H1 (cell line): ENCODE measurements at regions not wholly inside any gene's neighbourhood (a gene's known extent, or its start where the extent isn't known, plus 50 kb on each side); places are given as distances from the start of the nearest gene placed in this dataset.

ENCODE experiments used
- CTCF ChIA-PET: fragments of 300-600 bp; sonication (Branson Sonifier 250); formaldehyde crosslinking; loops from one replicate; lab custom pipeline; 2021; ENCODE audit not compliant: partially characterized antibody; lab: Charles Lee
- POLR2A ChIA-PET: fragments of 300-600 bp; sonication (Branson Sonifier 250); formaldehyde crosslinking; loops from one replicate; lab custom pipeline; 2021; ENCODE audit warnings: inconsistent platforms; ENCODE audit not compliant: partially characterized antibody; lab: Charles Lee
- DNase-seq, 2 experiments: peaks; one replicate each; pipeline versions ENCODE4 v3.0.0 to v3.0.0-alpha.2; 2010 to 2022; ENCODE audit warnings: low spot score in 2 of 2, low read depth in 1 of 2, mixed read lengths in 1 of 2
- FAIRE-seq: peaks from 2 replicates; lab custom pipeline; 2011; peaks lifted over from hg19 to GRCh38; lab: Jason Lieb, UNC
- H2AFZ ChIP-seq: 2 replicates; pipeline ENCODE4 v1.8.1; 2012; ENCODE audit warnings: low read length, inconsistent platforms
- H2AK5ac ChIP-seq: 2 replicates; pipeline ENCODE4 v1.6.1; 2013; ENCODE audit warnings: low read depth, low read length
- H2BK120ac ChIP-seq: replicated peaks from 2 replicates; pipeline ENCODE3; 2013; ENCODE audit warnings: low read depth, low read length, inconsistent platforms
- H2BK12ac ChIP-seq: 2 replicates; pipeline ENCODE4 v1.6.1; 2013; ENCODE audit warnings: low read depth, low read length
- H2BK15ac ChIP-seq: 2 replicates; pipeline ENCODE4 v1.6.1; 2013; ENCODE audit warnings: low read length
- H2BK20ac ChIP-seq: 2 replicates; pipeline ENCODE4 v1.6.1; 2013; ENCODE audit warnings: low read length
- H2BK5ac ChIP-seq: 2 replicates; pipeline ENCODE4 v1.6.1; 2013; ENCODE audit warnings: low read depth, low read length
- H3K14ac ChIP-seq: 2 replicates; pipeline ENCODE4 v1.6.1; 2013; ENCODE audit warnings: inconsistent platforms; ENCODE audit not compliant: insufficient read length
- H3K18ac ChIP-seq: 2 replicates; pipeline ENCODE4 v1.6.1; 2013; ENCODE audit warnings: low read length; ENCODE audit errors: extremely low read depth
- H3K23ac ChIP-seq: 2 replicates; pipeline ENCODE4 v1.6.1; 2013; ENCODE audit warnings: inconsistent platforms; ENCODE audit not compliant: insufficient read length
- H3K23me2 ChIP-seq: 2 replicates; pipeline ENCODE4 v1.6.1; 2013; ENCODE audit warnings: low read depth, low read length
- H3K27ac ChIP-seq: 2 replicates; pipeline ENCODE4 v1.6.1; 2011; ENCODE audit warnings: low read depth, low read length, inconsistent platforms
- H3K27me3 ChIP-seq, 4 experiments: replicated peaks in 1 of 4; 1 replicate in 1 of 4; 2 replicates in 3 of 4; pipeline versions ENCODE4 v1.6.1 to v1.8.1; 2011 to 2013; ENCODE audit warnings: low read length in 3 of 4, mild to moderate bottlenecking in 3 of 4, inconsistent platforms in 2 of 4, mixed read lengths in 2 of 4, moderate library complexity in 1 of 4; ENCODE audit not compliant: control insufficient read depth in 3 of 4, insufficient read depth in 3 of 4; ENCODE audit errors: extremely low read depth in 1 of 4
- H3K36me3 ChIP-seq, 4 experiments: 2 replicates each; pipeline versions ENCODE4 v1.6.1 to v1.8.1; 2011 to 2013; ENCODE audit warnings: mild to moderate bottlenecking in 4 of 4, low read length in 3 of 4, moderate library complexity in 2 of 4, control low read depth in 1 of 4, inconsistent platforms in 1 of 4; ENCODE audit not compliant: insufficient read depth in 4 of 4, control insufficient read depth in 2 of 4
- H3K4ac ChIP-seq: replicated peaks from 2 replicates; pipeline ENCODE3; 2013; ENCODE audit warnings: low read length, low read depth, mixed read lengths, inconsistent platforms; ENCODE audit not compliant: insufficient read length
- H3K4me1 ChIP-seq, 4 experiments: replicated peaks in 1 of 4; 1 replicate in 1 of 4; 2 replicates in 3 of 4; pipeline versions ENCODE4 v1.6.1 to v1.8.1; 2011 to 2013; ENCODE audit warnings: low read length in 3 of 4, inconsistent platforms in 2 of 4, mixed read lengths in 1 of 4; ENCODE audit not compliant: insufficient read depth in 4 of 4, control insufficient read depth in 3 of 4
- H3K4me2 ChIP-seq, 2 experiments: 2 replicates each; pipeline versions ENCODE4 v1.6.1 to v1.8.1; 2011 to 2013; ENCODE audit warnings: low read depth in 2 of 2, low read length in 2 of 2, control low read depth in 1 of 2, inconsistent platforms in 1 of 2, mild to moderate bottlenecking in 1 of 2; ENCODE audit not compliant: insufficient read depth in 1 of 2
- H3K4me3 ChIP-seq, 4 experiments: fragments of 200-600, 300-600 bp in 1 of 4; sonication (generic), shearing (Covaris generic), sonication (Bioruptor Twin) in 1 of 4; 2 replicates each; pipeline versions ENCODE4 v1.5.1 to v1.8.1; 2011 to 2016; ENCODE audit warnings: low read length in 4 of 4, low read depth in 3 of 4, control low read depth in 2 of 4, inconsistent platforms in 2 of 4, mild to moderate bottlenecking in 2 of 4, mixed read lengths in 1 of 4, moderate library complexity in 1 of 4; ENCODE audit not compliant: insufficient read depth in 2 of 4; ENCODE audit errors: extremely low read depth in 1 of 4
- H3K56ac ChIP-seq: replicated peaks from 2 replicates; pipeline ENCODE3; 2013; ENCODE audit warnings: low read depth, mild to moderate bottlenecking, mixed read lengths, low read length, inconsistent platforms; ENCODE audit not compliant: insufficient read length
- H3K79me1 ChIP-seq: 2 replicates; pipeline ENCODE4 v1.6.1; 2013; ENCODE audit warnings: low read depth, low read length, control low read depth
- H3K79me2 ChIP-seq, 2 experiments: 2 replicates each; pipeline versions ENCODE4 v1.6.1 to v1.8.1; 2012 to 2013; ENCODE audit warnings: low read length in 2 of 2, mild to moderate bottlenecking in 2 of 2, inconsistent platforms in 1 of 2; ENCODE audit not compliant: insufficient read depth in 2 of 2, control insufficient read depth in 1 of 2
- H3K9ac ChIP-seq, 4 experiments: replicated peaks in 1 of 4; 1 replicate in 1 of 4; 2 replicates in 3 of 4; pipeline versions ENCODE4 v1.6.1 to v1.8.1; 2011 to 2013; ENCODE audit warnings: low read depth in 3 of 4, low read length in 3 of 4, control low read depth in 2 of 4, mild to moderate bottlenecking in 2 of 4, moderate library complexity in 2 of 4, inconsistent platforms in 1 of 4; ENCODE audit errors: extremely low read depth in 1 of 4
- H3K9me3 ChIP-seq, 2 experiments: 2 replicates each; pipeline versions ENCODE4 v1.6.1 to v1.8.1; 2012 to 2013; ENCODE audit warnings: mild to moderate bottlenecking in 2 of 2, moderate library complexity in 2 of 2, control low read depth in 1 of 2, inconsistent platforms in 1 of 2, low read depth in 1 of 2, low read length in 1 of 2, mixed read lengths in 1 of 2; ENCODE audit not compliant: insufficient read depth in 2 of 2
- H4K20me1 ChIP-seq, 2 experiments: replicated peaks in 1 of 2; 2 replicates each; pipeline versions ENCODE3 to v1.8.1; 2011 to 2013; ENCODE audit warnings: inconsistent platforms in 2 of 2, low read length in 2 of 2, mild to moderate bottlenecking in 1 of 2; ENCODE audit not compliant: insufficient read depth in 2 of 2, control insufficient read depth in 1 of 2
- H4K5ac ChIP-seq: 2 replicates; pipeline ENCODE4 v1.6.1; 2013; ENCODE audit warnings: low read length, low read depth, mixed read lengths, inconsistent platforms; ENCODE audit not compliant: insufficient read length
- H4K8ac ChIP-seq: 2 replicates; pipeline ENCODE4 v1.8.0; 2013; ENCODE audit warnings: mild to moderate bottlenecking, moderate library complexity, low read length, inconsistent platforms; ENCODE audit not compliant: insufficient read depth; ENCODE audit errors: extremely low read depth
- H4K91ac ChIP-seq: replicated peaks from 2 replicates; pipeline ENCODE3; 2013; ENCODE audit warnings: low read length, mixed read lengths, inconsistent platforms; ENCODE audit not compliant: insufficient read length
- CHD7 ChIP-seq: fragments of 300-600 bp; sonication (generic); IDR thresholded peaks from 2 replicates; pipeline ENCODE4 v1.7.1; 2012; ENCODE audit warnings: low read length, moderate library complexity, mild to moderate bottlenecking, inconsistent platforms; ENCODE audit not compliant: insufficient replicate concordance
- WGBS, 2 experiments: shearing (Covaris generic) in 1 of 2; methylation state at CpG; one replicate each; pipeline versions ENCODE4 v1.1.6 to v1.1.7; 2013 to 2015; ENCODE audit warnings: low lambda C conversion rate in 2 of 2, mixed read lengths in 2 of 2, inconsistent platforms in 1 of 2, low coverage in 1 of 2, missing lambda C conversion rate in 1 of 2; ENCODE audit not compliant: insufficient replicate concordance in 2 of 2, insufficient coverage in 1 of 2, insufficient read length in 1 of 2; ENCODE audit errors: extremely low coverage in 1 of 2, missing lambda C conversion rate in 1 of 2; 5-methylcytosine and 5-hydroxymethylcytosine counted together

- no peak overlapping the region for H2AFZ ChIP-seq
- H3K27ac ChIP-seq: no peak overlapping the region
- DNase-seq (no peak), FAIRE-seq (no peak)
- no peak overlapping the region for H4K91ac ChIP-seq
- H3K4me1 ChIP-seq: no peaks in the 10 kb centered on the region
- no peak overlapping the region for H3K56ac ChIP-seq
- no peaks in the 10 kb centered on the region for H3K36me3 ChIP-seq
- H2BK12ac ChIP-seq: no peak overlapping the region
- no peaks in the 10 kb centered on the region for H3K23me2 ChIP-seq
- H3K9me3 ChIP-seq: no peaks in the 10 kb centered on the region
- POLR2A ChIA-PET: no interaction called here
- no peak overlapping the region for H2BK20ac ChIP-seq
- no peak overlapping the region for H3K14ac ChIP-seq
- H3K79me1 ChIP-seq: no peaks in the 10 kb centered on the region
- H3K4me3 ChIP-seq: no peak overlapping the region
- WGBS, 2 experiments: 81% methylated on average over 6 of the region's 6 CpGs; no CpG with 5 or more reads in 1 of the 2 experiments
- no peak overlapping the region for H3K4me2 ChIP-seq
- H2AK5ac ChIP-seq: no peak overlapping the region
- no peak overlapping the region for H4K5ac ChIP-seq
- no peak overlapping the region for H2BK120ac ChIP-seq
- H3K79me2 ChIP-seq: no peaks in the 10 kb centered on the region
- H4K8ac ChIP-seq: no peak overlapping the region
- H4K20me1 ChIP-seq: no peaks in the 10 kb centered on the region
- no peak overlapping the region for H3K18ac ChIP-seq
- CTCF ChIA-PET: interaction anchor here (1.3 kb wide), 1 partner anchor 22 kb away, joined by 3 read pairs; no protein-coding TSS in a partner anchor
- H3K23ac ChIP-seq: no peak overlapping the region
- no peak overlapping the region for H2BK5ac ChIP-seq
- H3K27me3 ChIP-seq: no peaks in the 10 kb centered on the region
- no peak overlapping the region for H3K9ac ChIP-seq
- no peak overlapping the region for H3K4ac ChIP-seq
- no peak overlapping the region for H2BK15ac ChIP-seq
- TF ChIP-seq CHD7: no peak
Observed at GRCh38 chr3:125695688-125696087, 100.4 kb upstream of the OSBPL11 start.
